HepG2 (cell line): ENCODE measurements at regions not wholly inside any gene's neighbourhood (a gene's known extent, or its start where the extent isn't known, plus 50 kb on each side); places are given as distances from the start of the nearest gene placed in this dataset.

Experiments used
- ATAC-seq: fragments of 200-7000 bp; cut with Tn5 transposase; 3 replicates; pipeline ENCODE4 v1.9.1; 2020; ENCODE audit warnings: mild to moderate bottlenecking, moderate library complexity
- BruUV-seq: library from RNA; stranded (reverse); fragments of 400-500 nt; replicated peaks from 2 replicates; lab custom pipeline; 2021; lab: Mats Ljungman, UMichigan
- CTCF ChIA-PET: fragments of 300-600 bp; formaldehyde crosslinking; extraction: SDS; loops from one replicate; lab custom pipeline; 2021; ENCODE audit warnings: low total read pairs, inconsistent platforms, low intra/inter-chr PET ratio; lab: Yijun Ruan, JAX
- POLR2A ChIA-PET: fragments of 350-600 bp; sonication (Branson Sonifier 250); formaldehyde crosslinking; loops from one replicate; lab custom pipeline; 2020; ENCODE audit warnings: antibody characterized with exemption, inconsistent platforms; lab: Yijun Ruan, JAX
- DNase-seq: peaks from one replicate; pipeline ENCODE4 v3.0.0-alpha.2; 2015; ENCODE audit warnings: low spot score
- FAIRE-seq: peaks from 3 replicates; lab custom pipeline; 2011; peaks lifted over from hg19 to GRCh38; lab: Jason Lieb, UNC
- H2AFZ ChIP-seq: one replicate; pipeline ENCODE4 v1.6.1; 2011; ENCODE audit warnings: low read length, inconsistent platforms
- H3K27ac ChIP-seq: fragments of 300-600 bp; 3 replicates; pipeline ENCODE4 v1.8.0; 2011; ENCODE audit warnings: mixed run types, mild to moderate bottlenecking, mixed read lengths, low read length, inconsistent platforms; ENCODE audit not compliant: insufficient read depth; ENCODE audit errors: extremely low read length
- H3K27me3 ChIP-seq, 2 experiments: fragments of 200-600 bp in 1 of 2; 2 replicates in 1 of 2; 3 replicates in 1 of 2; pipeline versions ENCODE4 v1.6.0 to v1.8.0; 2011; ENCODE audit warnings: low read length in 2 of 2, mild to moderate bottlenecking in 2 of 2, moderate library complexity in 2 of 2, inconsistent platforms in 1 of 2; ENCODE audit not compliant: insufficient read depth in 2 of 2, control insufficient read depth in 1 of 2
- H3K36me3 ChIP-seq, 2 experiments: fragments of 200-600 bp in 1 of 2; replicated peaks in 1 of 2; 2 replicates in 1 of 2; 3 replicates in 1 of 2; pipeline versions ENCODE4 v1.5.1 to v1.8.0; 2011; ENCODE audit warnings: low read length in 2 of 2, inconsistent platforms in 1 of 2; ENCODE audit not compliant: insufficient read depth in 2 of 2, control insufficient read depth in 1 of 2
- H3K4me1 ChIP-seq: 2 replicates; pipeline ENCODE4 v1.5.1; 2012; ENCODE audit warnings: low read length, inconsistent platforms; ENCODE audit not compliant: insufficient read depth
- H3K4me2 ChIP-seq: 2 replicates; pipeline ENCODE4 v1.6.0; 2011; ENCODE audit warnings: low read depth, low read length, inconsistent platforms
- H3K4me3 ChIP-seq, 3 experiments: fragments of 200-600 bp in 1 of 3; sonication (generic), shearing (Covaris generic) in 1 of 3; replicated peaks in 1 of 3; 2 replicates each; pipeline ENCODE4 v1.5.1; 2011 to 2016; ENCODE audit warnings: low read length in 3 of 3, inconsistent platforms in 2 of 3, low read depth in 2 of 3, mild to moderate bottlenecking in 2 of 3, control low read depth in 1 of 3, mixed read lengths in 1 of 3; ENCODE audit not compliant: insufficient read depth in 1 of 3
- H3K79me2 ChIP-seq: one replicate; pipeline ENCODE4 v1.6.1; 2011; ENCODE audit warnings: low read length, inconsistent platforms; ENCODE audit not compliant: insufficient read depth
- H3K9ac ChIP-seq: 2 replicates; pipeline ENCODE4 v1.6.0; 2011; ENCODE audit warnings: mild to moderate bottlenecking, low read depth, low read length, inconsistent platforms; ENCODE audit not compliant: insufficient read depth
- H3K9me3 ChIP-seq: 2 replicates; pipeline ENCODE4 v1.5.1; 2012; ENCODE audit warnings: mild to moderate bottlenecking, low read length
- H4K20me1 ChIP-seq: 2 replicates; pipeline ENCODE4 v1.6.0; 2011; ENCODE audit warnings: inconsistent platforms, mild to moderate bottlenecking, low read length, moderate library complexity; ENCODE audit not compliant: insufficient read depth
- ARID5B ChIP-seq: IDR thresholded peaks from 2 replicates; pipeline ENCODE4 v1.4.0; 2020; ENCODE audit warnings: mild to moderate bottlenecking, missing genetic modification reagents
- ARNTL ChIP-seq: sonication (generic); formaldehyde crosslinking; IDR thresholded peaks from 2 replicates; pipeline ENCODE4 v1.4.0; 2020; ENCODE audit warnings: mild to moderate bottlenecking, missing genetic modification reagents
- ATRX ChIP-seq: sonication (generic); formaldehyde crosslinking; IDR thresholded peaks from 2 replicates; pipeline ENCODE4 v1.4.0; 2020; ENCODE audit warnings: missing genetic modification reagents, borderline replicate concordance
- FOXP1 ChIP-seq, 2 experiments: fragments of 450-650 bp in 1 of 2; IDR thresholded peaks; 2 replicates each; pipeline ENCODE4 v1.6.1; 2017 to 2018; ENCODE audit warnings: antibody characterized with exemption in 1 of 2
- KDM4B ChIP-seq: sonication (generic); formaldehyde crosslinking; IDR thresholded peaks from 2 replicates; pipeline ENCODE4 v1.4.0; 2020; ENCODE audit warnings: missing genetic modification reagents
- SMC3 ChIP-seq: IDR thresholded peaks from 2 replicates; pipeline ENCODE4 v1.6.1; 2011; ENCODE audit warnings: low read length, improper control_type of control experiment
- SRSF4 ChIP-seq: fragments of 200-400 bp; formaldehyde crosslinking; IDR thresholded peaks from one replicate; pipeline ENCODE4 v1.6.1; 2018; ENCODE audit warnings: mild to moderate bottlenecking, low read depth, low read length, moderate library complexity; ENCODE audit not compliant: poor library complexity, severe bottlenecking
- TFDP2 ChIP-seq: sonication (generic); formaldehyde crosslinking; IDR thresholded peaks from 2 replicates; pipeline ENCODE4 v1.4.0; 2020; ENCODE audit warnings: missing genetic modification reagents
- ZNF180 ChIP-seq: sonication (generic); formaldehyde crosslinking; IDR thresholded peaks from 2 replicates; pipeline ENCODE4 v1.4.0; 2020; ENCODE audit warnings: low read depth, missing genetic modification reagents, borderline replicate concordance
- ZNF232 ChIP-seq: sonication (generic); formaldehyde crosslinking; IDR thresholded peaks from 2 replicates; pipeline ENCODE4 v1.4.0; 2020; ENCODE audit warnings: missing genetic modification reagents, borderline replicate concordance
- ZNF589 ChIP-seq: sonication (generic); formaldehyde crosslinking; conservative IDR thresholded peaks from 2 replicates; pipeline ENCODE4 v1.8.0; 2022; ENCODE audit warnings: mild to moderate bottlenecking, moderate library complexity, missing genetic modification reagents
- WGBS: methylation state at CpG from one replicate; pipeline ENCODE4 v1.1.6; 2017; ENCODE audit warnings: low lambda C conversion rate; 5-methylcytosine and 5-hydroxymethylcytosine counted together
- in situ Hi-C: cut with HindIII; loops from 2 replicates; pipeline ENCODE4 v1.10.0; 2017; ENCODE audit warnings: low pct_unique_long_range_greater_than_20kb; ENCODE audit not compliant: extremely low pct_ligation_motif_present
- intact Hi-C: fragments of 100-400 bp; cut with micrococcal nuclease; formaldehyde crosslinking; loops from one replicate; pipeline ENCODE4 v1.10.0; 2022; ENCODE audit not compliant: unreplicated experiment
- TF ChIP-seq, protein P1 (sequence below): sonication (generic); formaldehyde crosslinking; IDR thresholded peaks from 2 replicates; pipeline ENCODE4 v1.5.0; 2020; ENCODE audit warnings: mild to moderate bottlenecking, missing genetic modification reagents, moderate library complexity

DNA sequence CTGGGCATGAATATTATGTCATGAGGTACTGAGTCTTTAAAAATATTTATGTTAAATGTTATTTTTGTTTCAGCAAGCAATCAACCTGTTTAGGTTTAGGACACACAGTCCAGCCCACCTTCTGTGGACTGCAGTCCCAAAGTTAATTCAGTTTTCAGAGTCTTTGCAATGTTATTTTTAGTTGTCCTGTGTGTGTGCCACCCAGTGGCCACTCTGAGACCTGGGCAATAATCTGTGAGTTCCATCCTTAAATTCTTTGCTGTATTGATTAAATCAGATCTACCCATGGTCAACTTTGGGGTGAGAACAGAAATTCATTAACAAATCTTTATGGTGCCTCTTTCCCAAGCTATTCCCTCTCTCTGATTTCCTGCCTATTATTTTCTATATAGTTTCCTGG, 415.1 kb downstream of the CCSER2 start:
- POLR2A ChIA-PET: no interaction called here
- intact Hi-C loops: loop anchor here (1.0 kb wide), 3 partner anchors 130 to 368 kb away; no protein-coding TSS in a partner anchor

DNA sequence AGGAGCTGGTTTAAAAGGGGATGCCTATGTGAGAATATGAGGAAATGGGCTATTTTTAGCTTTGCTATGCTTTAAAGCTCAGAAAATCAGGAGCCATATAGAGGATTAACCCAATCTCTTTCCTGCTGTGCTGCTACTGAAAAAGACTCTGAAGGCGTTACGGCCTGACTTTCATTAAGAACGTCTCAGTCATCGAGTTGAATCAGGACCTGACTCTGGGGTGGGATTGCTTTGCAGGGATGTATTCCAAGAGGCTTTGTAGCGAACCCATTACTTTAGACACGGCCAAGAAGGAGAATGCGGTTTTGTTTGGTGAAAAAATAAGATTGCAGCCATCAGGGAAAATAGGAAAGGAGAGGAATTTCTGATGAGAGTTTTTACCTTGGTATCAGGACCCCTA, 426.9 kb downstream of the CCSER2 start:
- no peak overlapping the region for H3K9ac ChIP-seq
- H3K36me3 ChIP-seq: no peaks in the 10 kb centered on the region
- WGBS: 24% methylated on average over 7 of the region's 7 CpGs
- H3K4me1 ChIP-seq: no peaks in the 10 kb centered on the region
- CTCF ChIA-PET: no interaction called here
- POLR2A ChIA-PET: no interaction called here
- no TSS peak for BruUV-seq
- H3K27me3 ChIP-seq: no peaks in the 10 kb centered on the region
- in situ Hi-C loops (no loop called here), intact Hi-C loops (no loop called here)
- no peaks in the 10 kb centered on the region for H3K9me3 ChIP-seq
- ATAC-seq: no peak
- H3K4me3 ChIP-seq: no peak overlapping the region
- no peak overlapping the region for H3K27ac ChIP-seq
- H3K4me2 ChIP-seq: no peak overlapping the region
- no peaks in the 10 kb centered on the region for H4K20me1 ChIP-seq
- no peak for DNase-seq
- no peak for FAIRE-seq
- H3K79me2 ChIP-seq: no peaks in the 10 kb centered on the region
- H2AFZ ChIP-seq: no peak overlapping the region
- TF ChIP-seq TFDP2 (CRISPR knock-in tag) (no peak), ATRX (no peak), FOXP1 (IDR thresholded peaks at IDR 0.05) (no peak), FOXP1 (CRISPR knock-in tag; IDR thresholded peaks at IDR 0.05) (no peak), ARID5B (CRISPR knock-in tag) (no peak), ZNF180 (CRISPR knock-in tag) (no peak), ZNF232 (CRISPR knock-in tag) (no peak), ARNTL (CRISPR knock-in tag) (no peak), ZNF589 (CRISPR knock-in tag) (no peak)

More for the DNA sequence above, 415.1 kb downstream of the CCSER2 start:
- DNase-seq (peak; percentile 7), ATAC-seq (peak; percentile 62)
- no TSS peak for BruUV-seq
- no peaks in the 10 kb centered on the region for H3K27me3 ChIP-seq
- no peak overlapping the region for H2AFZ ChIP-seq
- no peaks in the 10 kb centered on the region for H3K4me1 ChIP-seq
- H3K36me3 ChIP-seq: no peaks in the 10 kb centered on the region
- H4K20me1 ChIP-seq: no peaks in the 10 kb centered on the region
- CTCF ChIA-PET: interaction anchor here (2.1 to 3.5 kb wide), 2 partner anchors 130 to 203 kb away, joined by 7 to 17 read pairs; no protein-coding TSS in a partner anchor
- in situ Hi-C loops: loop anchor here (5.0 kb wide), 1 partner anchor 131 kb away; no protein-coding TSS in a partner anchor
- no peaks in the 10 kb centered on the region for H3K79me2 ChIP-seq
- no peaks in the 10 kb centered on the region for H3K9me3 ChIP-seq
- H3K9ac ChIP-seq: no peak overlapping the region
- no peak overlapping the region for H3K4me3 ChIP-seq
- TF ChIP-seq SMC3: peak; percentile 54
- TF ChIP-seq, protein P1, sequence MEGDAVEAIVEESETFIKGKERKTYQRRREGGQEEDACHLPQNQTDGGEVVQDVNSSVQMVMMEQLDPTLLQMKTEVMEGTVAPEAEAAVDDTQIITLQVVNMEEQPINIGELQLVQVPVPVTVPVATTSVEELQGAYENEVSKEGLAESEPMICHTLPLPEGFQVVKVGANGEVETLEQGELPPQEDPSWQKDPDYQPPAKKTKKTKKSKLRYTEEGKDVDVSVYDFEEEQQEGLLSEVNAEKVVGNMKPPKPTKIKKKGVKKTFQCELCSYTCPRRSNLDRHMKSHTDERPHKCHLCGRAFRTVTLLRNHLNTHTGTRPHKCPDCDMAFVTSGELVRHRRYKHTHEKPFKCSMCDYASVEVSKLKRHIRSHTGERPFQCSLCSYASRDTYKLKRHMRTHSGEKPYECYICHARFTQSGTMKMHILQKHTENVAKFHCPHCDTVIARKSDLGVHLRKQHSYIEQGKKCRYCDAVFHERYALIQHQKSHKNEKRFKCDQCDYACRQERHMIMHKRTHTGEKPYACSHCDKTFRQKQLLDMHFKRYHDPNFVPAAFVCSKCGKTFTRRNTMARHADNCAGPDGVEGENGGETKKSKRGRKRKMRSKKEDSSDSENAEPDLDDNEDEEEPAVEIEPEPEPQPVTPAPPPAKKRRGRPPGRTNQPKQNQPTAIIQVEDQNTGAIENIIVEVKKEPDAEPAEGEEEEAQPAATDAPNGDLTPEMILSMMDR (CRISPR knock-in tag): peak; percentile 53
- no peak for TF ChIP-seq SRSF4
- no peak for TF ChIP-seq KDM4B (CRISPR knock-in tag)
- TF ChIP-seq, all 625 proteins: peak for 2
- FAIRE-seq: peak; percentile 42
- H3K4me2 ChIP-seq: no peak overlapping the region
- H3K27ac ChIP-seq: no peak overlapping the region
